H4 (cell line): ENCODE measurements at regions not wholly inside any gene's neighbourhood (a gene's known extent, or its start where the extent isn't known, plus 50 kb on each side); places are given as distances from the start of the nearest gene placed in this dataset.
"Not testable (repeated sequence)": the region's sequence is repeated elsewhere in the genome, so short reads cannot be mapped to it uniquely, and the experiment has no call there.

Source experiments
- DNase-seq: peaks from one replicate; pipeline ENCODE4 v3.0.0-alpha.2; 2015; ENCODE audit warnings: low spot score

GRCh38 chr3:107209302-107209990 is 167.8 kb upstream of the CCDC54 start:
- DNase-seq: no peak

GRCh38 chr3:107211608-107212007 is 165.6 kb upstream of the CCDC54 start:
- no peak for DNase-seq

- no peak for DNase-seq
Observed at GRCh38 chr3:107212618-107213017, 164.6 kb upstream of the CCDC54 start.

- DNase-seq: no peak
Observed at GRCh38 chr3:107213044-107213669, 164.1 kb upstream of the CCDC54 start.

GRCh38 chr3:107216229-107216628 is 161.0 kb upstream of the CCDC54 start:
- DNase-seq: no peak

- DNase-seq: peak; percentile 91
Observed at GRCh38 chr3:107216711-107217110, 160.5 kb upstream of the CCDC54 start.

- DNase-seq: peak; percentile 87
Observed at GRCh38 chr3:107217172-107217571, 160.1 kb upstream of the CCDC54 start.

- DNase-seq: no peak
Observed at GRCh38 chr3:107218864-107219269, 158.4 kb upstream of the CCDC54 start.

- DNase-seq: no peak
Observed at GRCh38 chr3:107220538-107220937, 156.7 kb upstream of the CCDC54 start.

- DNase-seq: no peak
Observed at GRCh38 chr3:107221856-107222255, 155.4 kb upstream of the CCDC54 start.

- DNase-seq: peak; percentile 49
Observed at GRCh38 chr3:107222907-107223306, 154.3 kb upstream of the CCDC54 start.

GRCh38 chr3:107224026-107224596 is 153.1 kb upstream of the CCDC54 start:
- DNase-seq: no peak

GRCh38 chr3:107227091-107227490 is 150.1 kb upstream of the CCDC54 start:
- no peak for DNase-seq

- DNase-seq: not testable (repeated sequence)
Observed at GRCh38 chr3:107233877-107234276, 143.4 kb upstream of the CCDC54 start.

- no peak for DNase-seq
Observed at GRCh38 chr3:107235193-107235927, 141.9 kb upstream of the CCDC54 start.

- peak; percentile 83 for DNase-seq
Observed at GRCh38 chr3:107235928-107236315, 141.3 kb upstream of the CCDC54 start.

GRCh38 chr3:107236655-107237337 is 140.4 kb upstream of the CCDC54 start:
- no peak for DNase-seq

GRCh38 chr3:107238787-107239186 is 138.5 kb upstream of the CCDC54 start:
- DNase-seq: no peak

- DNase-seq: no peak
Observed at GRCh38 chr3:107239703-107240102, 137.5 kb upstream of the CCDC54 start.

- DNase-seq: peak; percentile 67
Observed at GRCh38 chr3:107240183-107241091, 136.8 kb upstream of the CCDC54 start.

- DNase-seq: no peak
Observed at GRCh38 chr3:107241217-107241616, 136.0 kb upstream of the CCDC54 start.
